RKO (cell line): ENCODE measurements at regions not wholly inside any gene's neighbourhood (a gene's known extent, or its start where the extent isn't known, plus 50 kb on each side); places are given as distances from the start of the nearest gene placed in this dataset.

Experiments
- DNase-seq: peaks from one replicate; pipeline ENCODE4 v3.0.0-alpha.2; 2016; ENCODE audit warnings: low spot score

GRCh38 chr13:29903543-29903942 lies 53.1 kb upstream of the UBL3 start:
- no peak for DNase-seq

DNA sequence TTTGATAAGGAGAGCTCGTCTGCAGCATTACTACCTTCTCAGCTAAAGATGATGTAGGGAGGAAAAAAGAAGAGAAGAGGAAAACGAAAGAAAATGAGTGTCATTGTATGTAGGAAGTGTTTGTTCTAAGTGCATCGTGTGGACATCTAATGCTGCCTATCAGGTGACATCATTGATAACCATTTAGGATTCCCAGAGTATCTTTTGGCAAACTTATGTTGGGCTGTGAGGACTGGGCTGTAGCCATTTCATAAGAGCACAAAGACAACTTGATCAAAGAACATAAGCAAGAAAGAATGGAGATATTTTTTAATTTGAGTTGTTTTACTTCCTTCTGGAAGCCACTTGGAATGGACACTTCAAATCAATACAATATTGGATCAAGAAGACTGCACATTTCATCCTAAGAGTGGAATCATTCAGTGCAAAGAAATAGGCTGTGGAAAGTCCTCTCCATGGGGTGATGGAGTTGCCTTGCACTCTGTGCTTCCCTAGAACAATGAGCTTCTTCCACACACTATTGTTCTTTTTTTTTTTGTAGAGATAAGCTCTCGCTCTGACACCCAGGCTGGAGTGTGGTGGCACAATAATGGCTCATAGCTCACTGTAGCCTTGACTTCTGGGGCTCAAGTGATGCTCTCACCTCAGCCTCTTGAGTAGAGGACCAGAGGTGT lies 52.4 kb upstream of the UBL3 start:
- no peak for DNase-seq

DNA sequence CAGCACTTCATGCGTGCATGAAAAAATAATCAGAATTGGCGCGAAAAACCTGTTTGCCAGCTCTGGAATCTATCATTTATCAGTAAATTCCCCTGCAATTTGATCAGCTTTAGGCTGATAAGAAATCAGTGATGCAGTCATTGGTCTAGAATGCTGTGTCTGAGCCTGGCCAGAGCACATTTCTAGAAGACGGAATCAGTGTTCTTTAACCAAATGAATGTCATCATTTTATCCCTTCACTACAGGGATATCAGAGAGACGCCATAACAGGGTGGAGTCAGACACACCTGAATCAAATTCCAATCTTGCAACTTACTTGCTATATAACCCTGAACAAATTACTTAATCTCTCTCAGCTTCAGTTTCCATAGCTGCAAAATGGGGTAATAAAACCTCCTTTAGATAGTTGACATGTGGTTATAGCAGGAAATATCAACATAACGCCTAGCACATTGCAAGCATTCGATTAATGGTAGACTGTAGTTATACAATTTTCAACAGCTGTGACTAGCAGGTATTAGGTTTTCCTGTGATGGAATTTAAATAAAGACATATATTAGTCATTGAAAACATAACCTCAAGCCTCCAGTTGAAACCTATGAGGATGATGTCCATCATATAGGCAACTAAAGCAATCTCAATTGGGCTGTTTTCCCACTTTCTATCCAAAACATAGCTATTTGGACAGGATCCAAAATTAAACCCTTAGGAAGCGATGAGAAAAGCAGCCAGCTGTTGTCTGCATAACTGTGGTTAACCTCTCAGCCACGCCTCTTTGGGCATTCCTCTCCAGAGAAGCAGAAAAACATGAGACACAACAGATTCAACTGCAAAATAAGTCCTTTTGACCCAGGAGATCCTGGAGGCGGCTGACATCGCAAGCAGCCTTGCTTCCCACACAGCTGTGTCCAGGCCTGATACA lies 51.6 kb upstream of the UBL3 start:
- DNase-seq = peak; percentile 8
